ENCODE measurements at regions not wholly inside any gene's neighbourhood (a gene's known extent, or its start where the extent isn't known, plus 50 kb on each side); places are given as distances from the start of the nearest gene placed in this dataset.

GRCh38 chr18:49663899-49664890 lies 102.3 kb downstream of the LIPG start:
- DNase-seq (ENCODE audit: low read depth in 1 of 2, low spot score in 1 of 2), result no peak
- no peak overlapping the region for H3K4me3 ChIP-seq (replicated peaks; ENCODE audit: insufficient read depth, low read length)
- peaks cover 3% of the 10 kb centered on the region for H3K27me3 ChIP-seq (ENCODE audit: insufficient read depth, poor library complexity, severe bottlenecking)
- TF ChIP-seq REST (IDR thresholded peaks at IDR 0.05; ENCODE audit: insufficient replicate concordance, low read depth) (no peak), CTCF (IDR thresholded peaks at IDR 0.05; ENCODE audit: insufficient read depth, low read length) (no peak), POLR2AphosphoS5 (IDR thresholded peaks at IDR 0.05; ENCODE audit: low read depth) (no peak), SPI1 (IDR thresholded peaks at IDR 0.05; ENCODE audit: borderline replicate concordance, low read depth) (no peak), GABPA (IDR thresholded peaks at IDR 0.05; ENCODE audit: low read depth) (no peak)
- H3K27ac ChIP-seq (replicated peaks), result no peak overlapping the region

GRCh38 chr18:49662506-49662905 lies 100.6 kb downstream of the LIPG start:
- no peak for DNase-seq (ENCODE audit: low read depth in 1 of 2, low spot score in 1 of 2)
- no peak overlapping the region for H3K4me3 ChIP-seq (replicated peaks; ENCODE audit: insufficient read depth, low read length)

More at GRCh38 chr18:49662506-49662905, 100.6 kb downstream of the LIPG start:
- TF ChIP-seq GABPA (IDR thresholded peaks at IDR 0.05; ENCODE audit: low read depth) (no peak), SPI1 (IDR thresholded peaks at IDR 0.05; ENCODE audit: borderline replicate concordance, low read depth) (no peak), CTCF (IDR thresholded peaks at IDR 0.05; ENCODE audit: insufficient read depth, low read length) (no peak), POLR2AphosphoS5 (IDR thresholded peaks at IDR 0.05; ENCODE audit: low read depth) (no peak), REST (IDR thresholded peaks at IDR 0.05; ENCODE audit: insufficient replicate concordance, low read depth) (no peak)
- no peaks in the 10 kb centered on the region for H3K27me3 ChIP-seq (ENCODE audit: insufficient read depth, poor library complexity, severe bottlenecking)
- no peak overlapping the region for H3K27ac ChIP-seq (replicated peaks)
